Tibial nerve (tissue), 4 donors: ENCODE measurements at regions not wholly inside any gene's neighbourhood (a gene's known extent, or its start where the extent isn't known, plus 50 kb on each side); places are given as distances from the start of the nearest gene placed in this dataset.

Experiments
- DNase-seq, 2 donors: peaks; one replicate each; pipeline ENCODE4 v3.0.0-alpha.2; 2019; ENCODE audit warnings: low spot score in 2 of 2
- H3K27ac ChIP-seq, 4 donors: fragments of 200-600 bp; sonication (generic) in 3 of 4; one replicate each; pipeline ENCODE4 v1.5.1; 2017 to 2019; ENCODE audit warnings: mild to moderate bottlenecking in 1 of 4
- H3K27me3 ChIP-seq, 2 donors: fragments of 200-600 bp; sonication (generic) in 1 of 2; one replicate each; pipeline versions ENCODE4 v1.5.1 to v1.6.0; 2017 to 2019
- H3K36me3 ChIP-seq, 3 donors: fragments of 200-600 bp; sonication (generic); one replicate each; pipeline ENCODE4 v1.5.1; 2018 to 2019
- H3K4me1 ChIP-seq, 4 donors: fragments of 200-600 bp; sonication (generic) in 3 of 4; one replicate each; pipeline ENCODE4 v1.5.1; 2017 to 2019
- H3K4me3 ChIP-seq, 4 donors: fragments of 200-600 bp; sonication (generic) in 3 of 4; one replicate each; pipeline ENCODE4 v1.5.1; 2017 to 2019; ENCODE audit warnings: mild to moderate bottlenecking in 1 of 4, moderate library complexity in 1 of 4
- H3K9me3 ChIP-seq, 4 donors: fragments of 200-600 bp; sonication (generic) in 3 of 4; one replicate each; pipeline ENCODE4 v1.5.1; 2017 to 2019
- EP300 ChIP-seq, 2 donors: sonication (generic); formaldehyde crosslinking; IDR thresholded peaks; one replicate each; pipeline ENCODE4 v1.6.1; 2017; ENCODE audit warnings: antibody characterized with exemption in 2 of 2, mild to moderate bottlenecking in 1 of 2
- POLR2A ChIP-seq, 2 donors: fragments of 450-650 bp; IDR thresholded peaks; one replicate each; pipeline ENCODE4 v1.6.1; 2017; ENCODE audit warnings: antibody characterized with exemption in 2 of 2, mild to moderate bottlenecking in 2 of 2, moderate library complexity in 2 of 2
- WGBS, 2 donors: methylation state at CpG; one replicate each; pipeline ENCODE4 v1.1.5; 2018; 5-methylcytosine and 5-hydroxymethylcytosine counted together
- TF ChIP-seq, protein P1 (sequence below), 5 experiments: fragments of 200-600 bp in 3 of 5; fragments of 450-650 bp in 2 of 5; sonication (generic) in 3 of 5; IDR thresholded peaks; one replicate each; pipeline ENCODE4 v1.5.1; 2016 to 2019; ENCODE audit warnings: antibody characterized with exemption in 5 of 5, mild to moderate bottlenecking in 3 of 5, moderate library complexity in 2 of 5

DNA sequence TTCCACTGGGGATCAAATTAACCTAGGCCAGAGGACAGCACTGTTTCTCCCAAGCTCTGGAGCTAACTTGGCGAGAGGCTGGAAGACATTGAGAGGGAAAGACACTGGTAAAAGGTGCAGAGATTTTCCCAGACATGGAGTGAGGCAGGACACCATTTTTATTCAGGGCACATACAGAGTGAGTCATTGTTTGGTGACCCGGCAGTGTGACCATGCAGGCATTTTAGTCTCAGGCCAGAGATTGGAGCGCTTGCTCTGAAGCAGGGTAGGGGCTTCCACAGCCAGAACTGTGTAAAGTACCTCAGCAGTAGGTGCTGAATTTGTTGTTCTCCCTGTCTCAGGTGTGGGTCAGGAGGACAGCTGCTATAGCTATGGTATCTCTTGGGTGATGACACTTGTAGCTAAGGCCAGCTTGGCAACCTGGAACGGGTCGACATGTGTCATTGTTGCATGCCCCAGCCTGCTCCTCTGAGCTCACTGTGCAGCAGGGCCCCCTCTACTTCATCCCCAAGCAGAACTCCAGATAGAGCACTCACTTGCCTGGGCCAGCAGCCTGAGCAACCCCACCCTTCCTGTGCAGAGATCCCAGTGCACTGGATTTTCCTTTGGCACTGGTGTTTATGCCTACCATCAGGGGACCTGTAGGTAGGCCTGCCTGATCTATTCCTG lies 79.8 kb upstream of the ATP8A1 start:
- Histone ChIP-seq H3K9me3 (peaks cover 0 to 29% (median 0%) of the 10 kb centered on the region in 4 donors), H3K4me1 (no peaks in the 10 kb centered on the region), H3K27ac (no peak overlapping the region), H3K27me3 (no peaks in the 10 kb centered on the region), H3K36me3 (no peaks in the 10 kb centered on the region), H3K4me3 (no peak overlapping the region)
- DNase-seq = no peak
- 70 to 86% methylated on average over 5 of the region's 5 CpGs for WGBS, 2 donors
- TF ChIP-seq, protein P1, sequence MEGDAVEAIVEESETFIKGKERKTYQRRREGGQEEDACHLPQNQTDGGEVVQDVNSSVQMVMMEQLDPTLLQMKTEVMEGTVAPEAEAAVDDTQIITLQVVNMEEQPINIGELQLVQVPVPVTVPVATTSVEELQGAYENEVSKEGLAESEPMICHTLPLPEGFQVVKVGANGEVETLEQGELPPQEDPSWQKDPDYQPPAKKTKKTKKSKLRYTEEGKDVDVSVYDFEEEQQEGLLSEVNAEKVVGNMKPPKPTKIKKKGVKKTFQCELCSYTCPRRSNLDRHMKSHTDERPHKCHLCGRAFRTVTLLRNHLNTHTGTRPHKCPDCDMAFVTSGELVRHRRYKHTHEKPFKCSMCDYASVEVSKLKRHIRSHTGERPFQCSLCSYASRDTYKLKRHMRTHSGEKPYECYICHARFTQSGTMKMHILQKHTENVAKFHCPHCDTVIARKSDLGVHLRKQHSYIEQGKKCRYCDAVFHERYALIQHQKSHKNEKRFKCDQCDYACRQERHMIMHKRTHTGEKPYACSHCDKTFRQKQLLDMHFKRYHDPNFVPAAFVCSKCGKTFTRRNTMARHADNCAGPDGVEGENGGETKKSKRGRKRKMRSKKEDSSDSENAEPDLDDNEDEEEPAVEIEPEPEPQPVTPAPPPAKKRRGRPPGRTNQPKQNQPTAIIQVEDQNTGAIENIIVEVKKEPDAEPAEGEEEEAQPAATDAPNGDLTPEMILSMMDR (IDR thresholded peaks at IDR 0.05) = no peak
- TF ChIP-seq POLR2A (IDR thresholded peaks at IDR 0.05) = no peak
- TF ChIP-seq EP300 (IDR thresholded peaks at IDR 0.05) = no peak

DNA sequence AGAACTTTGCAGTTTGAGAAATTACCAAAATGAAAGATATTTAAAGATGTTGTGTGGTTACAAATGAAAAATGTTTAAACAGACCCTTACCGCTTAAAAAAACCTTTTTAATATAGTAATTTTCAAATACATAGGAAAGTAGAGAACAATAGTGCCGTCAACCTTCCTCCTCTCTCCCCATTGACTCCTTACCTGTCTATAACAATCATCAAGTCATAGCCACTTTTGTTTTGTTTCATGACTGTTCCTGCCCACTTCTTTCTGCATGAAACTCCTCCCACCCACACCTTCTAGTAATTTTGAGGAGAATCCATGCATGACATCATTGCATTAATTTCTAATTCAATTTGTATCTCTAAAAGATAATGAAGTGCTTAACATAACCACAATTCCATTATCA lies 76.5 kb upstream of the ATP8A1 start:
- Histone ChIP-seq H3K4me1 (no peaks in the 10 kb centered on the region), H3K27me3 (no peaks in the 10 kb centered on the region), H3K36me3 (no peaks in the 10 kb centered on the region), H3K9me3 (peaks cover 0 to 12% (median 0%) of the 10 kb centered on the region in 4 donors), H3K4me3 (no peak overlapping the region), H3K27ac (no peak overlapping the region)
- DNase-seq = no peak
- 89 to 97% methylated on average over 2 of the region's 2 CpGs for WGBS, 2 donors
- TF ChIP-seq POLR2A (IDR thresholded peaks at IDR 0.05) (no peak), EP300 (IDR thresholded peaks at IDR 0.05) (no peak)
- TF ChIP-seq, protein P1 (IDR thresholded peaks at IDR 0.05) = no peak

DNA sequence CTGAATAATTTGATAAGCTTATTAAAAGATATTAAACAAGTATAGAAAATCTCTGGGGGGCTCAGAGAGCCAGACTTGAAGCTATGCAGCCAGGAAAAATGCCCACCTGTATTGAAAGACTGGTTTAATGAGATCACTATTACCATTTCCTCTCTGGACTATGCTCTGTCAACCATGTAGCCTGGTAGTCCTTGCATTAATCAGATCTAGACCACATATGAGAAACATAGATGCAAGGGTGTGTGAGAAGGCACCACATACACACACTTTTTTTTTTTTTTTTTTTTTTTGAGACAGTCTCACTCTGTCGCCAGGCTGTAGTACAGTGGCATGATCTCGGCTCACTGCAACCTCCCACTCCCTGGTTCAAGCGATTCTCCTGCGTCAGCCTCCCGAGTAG lies 75.9 kb upstream of the ATP8A1 start:
- Histone ChIP-seq H3K36me3 (no peaks in the 10 kb centered on the region), H3K4me3 (no peak overlapping the region), H3K27ac (no peak overlapping the region), H3K4me1 (no peaks in the 10 kb centered on the region), H3K9me3 (peaks cover 0 to 6% (median 0%) of the 10 kb centered on the region in 4 donors), H3K27me3 (no peaks in the 10 kb centered on the region)
- TF ChIP-seq POLR2A (IDR thresholded peaks at IDR 0.05) (no peak), EP300 (IDR thresholded peaks at IDR 0.05) (no peak)
- TF ChIP-seq, protein P1 (IDR thresholded peaks at IDR 0.05) = no peak
- DNase-seq = no peak
- WGBS, 2 donors = 92 to 95% methylated on average over 5 of the region's 5 CpGs

DNA sequence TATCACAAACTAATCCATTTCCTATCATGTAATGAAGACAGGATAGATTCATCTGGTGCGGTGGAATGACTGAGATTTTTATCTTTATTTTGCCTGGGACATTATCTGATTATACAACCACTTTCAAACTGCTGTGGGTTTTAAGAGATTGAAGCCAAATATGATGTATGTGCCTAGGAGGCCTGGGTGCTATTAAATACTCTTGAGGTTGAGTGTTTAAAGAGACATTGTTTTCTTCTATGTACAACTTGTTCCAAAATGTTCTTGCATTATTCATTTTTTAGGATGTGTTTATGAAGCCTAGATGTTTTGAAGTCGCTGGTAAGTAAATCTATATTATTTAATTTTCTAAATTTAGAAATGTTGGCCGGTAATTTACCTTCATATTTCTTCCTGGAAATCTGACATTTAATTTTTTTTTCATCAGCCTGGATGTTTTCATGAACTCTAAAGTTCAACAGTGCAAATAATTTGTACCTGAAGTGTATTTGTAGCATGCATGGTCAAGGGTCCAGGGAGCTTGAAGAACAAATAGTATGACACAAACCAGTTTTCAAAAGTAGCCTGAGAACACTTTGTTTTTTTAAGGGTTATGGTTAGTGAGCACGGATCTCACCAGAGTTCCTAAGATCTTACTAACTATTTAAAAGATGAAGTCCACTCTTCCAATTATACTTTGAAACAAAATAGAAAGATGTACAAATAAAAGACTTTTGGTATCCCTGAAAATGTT lies 72.8 kb upstream of the ATP8A1 start:
- no peak for DNase-seq
- TF ChIP-seq POLR2A (IDR thresholded peaks at IDR 0.05) (no peak), EP300 (IDR thresholded peaks at IDR 0.05) (no peak)
- TF ChIP-seq, protein P1 (IDR thresholded peaks at IDR 0.05) = no peak
- Histone ChIP-seq H3K9me3 (no peaks in the 10 kb centered on the region), H3K4me3 (no peak overlapping the region), H3K4me1 (no peaks in the 10 kb centered on the region), H3K27ac (no peak overlapping the region), H3K27me3 (no peaks in the 10 kb centered on the region), H3K36me3 (no peaks in the 10 kb centered on the region)
- 83 to 85% methylated on average over 4 of the region's 4 CpGs for WGBS, 2 donors

DNA sequence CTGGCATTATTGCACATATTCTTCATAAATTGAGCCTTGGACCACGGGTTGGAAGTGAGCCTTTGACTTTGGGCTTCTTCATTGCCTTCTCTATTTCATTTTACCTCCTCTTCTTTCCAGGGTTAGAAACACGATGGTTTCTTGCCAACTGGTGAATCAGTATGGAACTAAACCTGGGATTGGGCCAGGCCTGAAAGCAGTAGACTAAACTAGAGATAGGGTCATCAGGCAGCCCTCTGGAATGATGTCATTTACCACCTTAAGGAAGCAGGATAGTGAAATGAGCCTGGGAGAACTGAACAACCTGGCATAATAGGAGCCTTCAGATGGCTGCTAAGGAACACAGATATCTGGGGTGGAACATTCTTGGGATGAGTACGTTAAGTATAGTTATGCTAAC lies 67.5 kb upstream of the ATP8A1 start:
- no peak for TF ChIP-seq POLR2A (IDR thresholded peaks at IDR 0.05)
- TF ChIP-seq EP300 (IDR thresholded peaks at IDR 0.05) = no peak
- TF ChIP-seq, protein P1 (IDR thresholded peaks at IDR 0.05) = no peak
- no peak for DNase-seq

More for the DNA sequence above, 67.5 kb upstream of the ATP8A1 start:
- Histone ChIP-seq H3K4me1 (no peaks in the 10 kb centered on the region), H3K4me3 (no peak overlapping the region), H3K27ac (no peak overlapping the region), H3K27me3 (no peaks in the 10 kb centered on the region), H3K36me3 (no peaks in the 10 kb centered on the region), H3K9me3 (no peaks in the 10 kb centered on the region)
- 82 to 83% methylated on average over 3 of the region's 3 CpGs for WGBS, 2 donors
